Stimulated activated CD4-positive, alpha-beta T cell treated with anti-CD3 and anti-CD28 coated beads, Interleukin-12 subunit alpha, Interleukin-12 subunit beta, amount 100 ng/mL, for 4 hours (primary cell): ENCODE measurements at regions not wholly inside any gene's neighbourhood (a gene's known extent, or its start where the extent isn't known, plus 50 kb on each side); places are given as distances from the start of the nearest gene placed in this dataset.

Source experiments
- DNase-seq: peaks from one replicate; pipeline ENCODE4 v3.0.0-alpha.2; 2020

GRCh38 chr5:167736992-167737391 lies 554.5 kb upstream of the WWC1 start:
- no peak for DNase-seq

DNA sequence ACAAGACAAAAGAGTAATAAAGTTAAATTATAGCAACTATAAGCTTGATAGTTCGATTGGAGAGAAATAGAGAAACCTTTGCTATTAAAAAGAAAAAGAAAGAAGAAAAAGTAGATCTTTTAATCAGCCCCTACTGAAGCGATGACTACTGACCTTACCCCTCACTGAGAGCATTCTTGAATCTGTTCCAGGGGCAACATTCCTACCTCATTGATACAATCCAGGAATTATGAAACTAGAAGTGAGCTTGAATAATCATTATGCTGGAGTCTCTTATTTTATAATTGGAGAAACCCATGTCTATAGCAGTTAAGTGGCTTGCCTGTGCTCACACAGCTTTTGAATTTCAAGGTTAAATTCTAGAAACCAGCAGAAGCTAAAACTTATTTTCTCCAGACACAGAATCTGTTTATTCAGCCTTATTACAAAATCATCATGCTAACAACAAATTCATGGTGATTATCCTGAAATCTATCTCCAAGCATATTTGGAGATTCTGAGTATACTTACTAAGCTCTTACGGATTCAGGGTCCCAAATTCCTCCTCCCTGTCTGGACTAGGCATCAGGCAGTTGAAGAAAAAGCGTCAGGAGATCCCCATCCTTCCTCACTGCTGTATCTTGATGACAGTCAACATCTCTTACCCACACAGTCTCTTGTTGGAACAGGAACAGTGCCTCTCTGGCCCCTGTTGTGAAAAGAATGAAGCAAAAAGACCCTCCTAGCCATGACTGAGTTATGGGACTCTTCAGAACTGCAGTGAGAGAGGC lies 547.6 kb upstream of the WWC1 start:
- no peak for DNase-seq

- no peak for DNase-seq
Observed at GRCh38 chr5:167745868-167746267, 545.6 kb upstream of the WWC1 start.

GRCh38 chr5:167750586-167750985 lies 540.9 kb upstream of the WWC1 start:
- DNase-seq = no peak

GRCh38 chr5:167752936-167753335 lies 538.5 kb upstream of the WWC1 start:
- DNase-seq = no peak

DNA sequence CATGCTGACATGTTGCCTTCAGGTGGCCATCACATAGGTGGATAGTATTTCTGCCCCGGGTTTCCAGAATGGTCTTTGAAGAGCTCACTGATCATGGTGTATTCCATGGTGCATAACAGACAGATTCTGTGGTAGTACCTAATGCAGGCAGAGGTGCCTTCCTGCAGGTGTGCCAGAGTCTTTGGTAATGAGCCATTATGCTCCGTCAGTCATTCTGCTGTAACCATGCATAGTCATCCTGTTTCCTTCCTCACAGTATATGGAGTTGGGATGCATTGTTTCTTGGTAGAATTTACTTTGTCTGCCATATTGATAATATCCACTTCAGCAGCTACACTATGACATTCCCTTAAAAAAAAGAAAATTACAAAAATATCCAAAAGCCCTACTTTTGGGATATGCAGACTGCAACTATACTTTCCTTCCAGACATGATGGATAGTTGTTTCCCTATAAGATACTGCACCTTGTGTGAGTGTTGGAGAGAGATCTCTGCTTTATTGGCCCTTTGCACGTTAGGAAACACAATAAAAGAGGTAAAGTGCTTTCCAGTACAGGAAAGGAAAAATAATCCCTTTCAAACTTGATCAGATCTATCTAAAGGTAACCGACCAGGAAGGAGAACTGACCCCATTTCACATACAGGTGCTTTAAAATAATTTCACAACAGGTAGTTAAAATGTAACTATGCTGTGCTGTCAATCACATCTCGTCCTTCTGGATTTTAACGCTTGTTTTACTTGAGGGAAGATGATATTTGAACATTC lies 537.5 kb upstream of the WWC1 start:
- DNase-seq = no peak

GRCh38 chr5:167754501-167755021 lies 536.9 kb upstream of the WWC1 start:
- no peak for DNase-seq

DNA sequence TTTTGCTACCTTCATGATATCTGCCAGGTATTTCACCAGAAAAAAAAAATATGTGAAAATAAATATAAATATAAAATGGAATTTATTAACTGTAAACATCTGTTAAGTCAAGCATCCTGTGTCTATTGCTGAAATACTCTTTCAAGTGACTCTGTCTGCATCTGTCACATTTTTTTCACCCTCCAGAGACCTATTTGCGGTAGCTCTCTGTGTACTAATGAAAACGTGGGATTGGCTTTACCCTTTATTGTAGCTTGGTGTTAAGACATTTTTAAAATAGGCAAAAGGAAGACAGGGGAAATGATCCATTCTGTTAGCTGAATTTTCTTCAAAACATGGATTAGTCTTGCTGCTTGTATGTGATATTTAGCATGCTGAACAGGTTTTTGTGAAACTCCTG lies 536.0 kb upstream of the WWC1 start:
- DNase-seq = no peak

- no peak for DNase-seq
Observed at GRCh38 chr5:167759057-167759821, 532.2 kb upstream of the WWC1 start.

- no peak for DNase-seq
Observed at GRCh38 chr5:167763772-167764171, 527.7 kb upstream of the WWC1 start.

- DNase-seq = no peak
Observed at GRCh38 chr5:167764641-167765289, 526.7 kb upstream of the WWC1 start.

- no peak for DNase-seq
Observed at GRCh38 chr5:167765352-167765751, 526.1 kb upstream of the WWC1 start.

- no peak for DNase-seq
Observed at GRCh38 chr5:167766957-167767356, 524.5 kb upstream of the WWC1 start.

- no peak for DNase-seq
Observed at GRCh38 chr5:167767795-167768194, 523.6 kb upstream of the WWC1 start.

- no peak for DNase-seq
Observed at GRCh38 chr5:167769846-167770413, 521.5 kb upstream of the WWC1 start.

DNA sequence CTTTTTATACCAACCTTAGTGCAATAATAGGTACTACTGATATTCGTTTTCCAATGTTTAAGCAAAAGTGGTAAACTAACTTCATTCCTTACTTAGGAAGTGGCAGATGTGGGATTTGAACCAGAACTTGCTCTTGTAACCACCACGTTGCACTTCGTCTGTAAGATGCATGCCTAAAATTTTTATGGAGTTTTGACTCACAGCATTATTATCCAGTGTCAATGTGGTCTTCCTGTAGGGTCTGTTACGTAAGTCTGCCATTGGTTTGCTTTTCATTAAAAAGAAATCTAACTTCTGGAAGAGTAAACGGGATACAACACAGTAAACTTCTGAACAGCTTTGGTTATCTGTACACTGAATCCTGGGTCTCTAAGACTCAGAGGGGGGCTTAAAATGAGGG lies 521.0 kb upstream of the WWC1 start:
- no peak for DNase-seq

- no peak for DNase-seq
Observed at GRCh38 chr5:167771571-167771970, 519.9 kb upstream of the WWC1 start.

DNA sequence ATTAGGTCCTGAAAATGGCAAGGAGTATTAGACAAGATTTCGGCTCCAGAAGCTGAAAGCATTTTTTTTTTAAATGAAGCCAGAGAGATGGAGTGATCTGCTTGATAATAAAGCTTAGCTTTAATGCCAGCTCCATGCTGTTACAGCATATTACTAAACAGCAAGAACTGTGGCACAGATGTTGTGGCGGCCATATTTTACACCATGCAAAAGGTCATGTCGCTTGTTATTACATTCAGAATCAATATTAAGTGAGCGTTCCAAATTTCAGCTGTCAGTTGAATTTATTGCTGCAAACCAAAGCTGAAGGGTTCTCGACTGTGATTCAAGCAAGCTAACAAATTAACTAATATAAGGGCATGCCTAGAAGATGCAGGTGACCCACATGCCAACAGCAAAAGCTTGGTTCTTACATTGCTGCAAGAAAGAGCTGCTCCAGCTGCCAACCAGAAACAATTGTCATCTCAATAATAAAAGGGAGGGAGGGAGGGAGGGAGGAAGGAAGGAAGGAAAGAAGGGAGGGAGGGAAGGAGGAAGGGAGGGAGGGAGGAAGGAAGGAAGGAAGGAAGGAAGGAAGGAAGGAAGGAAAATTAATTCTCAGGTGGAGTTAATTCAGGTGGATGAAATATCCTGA lies 517.7 kb upstream of the WWC1 start:
- no peak for DNase-seq

GRCh38 chr5:167777746-167778145 lies 513.7 kb upstream of the WWC1 start:
- DNase-seq = no peak

DNA sequence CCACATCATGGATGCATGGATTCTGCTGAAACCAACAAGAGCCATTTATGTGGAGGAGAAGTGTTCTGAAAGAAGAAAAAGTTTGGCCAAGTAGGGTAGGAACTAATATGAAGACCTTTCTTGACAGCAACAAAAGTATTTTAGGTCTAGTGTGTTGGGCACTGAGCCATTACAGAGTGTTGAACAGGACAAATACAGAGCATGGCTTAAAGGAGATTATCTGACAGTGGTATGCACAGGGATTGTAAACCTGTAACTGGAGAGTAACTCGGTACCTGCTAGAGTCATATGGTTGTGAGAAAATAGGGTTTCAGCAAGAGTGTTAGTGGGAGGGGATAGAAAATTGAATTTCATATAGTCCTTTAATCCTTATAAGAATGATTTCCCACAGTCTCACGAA lies 513.2 kb upstream of the WWC1 start:
- DNase-seq = no peak

- DNase-seq = no peak
Observed at GRCh38 chr5:167779644-167780043, 511.8 kb upstream of the WWC1 start.

- no peak for DNase-seq
Observed at GRCh38 chr5:167780177-167780576, 511.3 kb upstream of the WWC1 start.
